HG03045 (cell line): ENCODE measurements at regions not wholly inside any gene's neighbourhood (a gene's known extent, or its start where the extent isn't known, plus 50 kb on each side); places are given as distances from the start of the nearest gene placed in this dataset.
"Not testable (repeated sequence)": the region's sequence is repeated elsewhere in the genome, so short reads cannot be mapped to it uniquely, and the experiment has no call there.

Experiments
- ATAC-seq: cut with Tn5 transposase; IDR thresholded peaks from one replicate; pipeline ENCODE4 v1.9.1; 2021; ENCODE audit warnings: mild to moderate bottlenecking, moderate library complexity; ENCODE audit not compliant: unreplicated experiment

- no peak for ATAC-seq
Observed at GRCh38 chr16:73965591-73965990, 331.0 kb upstream of the PSMD7 start.

GRCh38 chr16:73956587-73957494 lies 339.8 kb upstream of the PSMD7 start:
- no peak for ATAC-seq

- no peak for ATAC-seq
Observed at GRCh38 chr16:73955702-73956101, 340.9 kb upstream of the PSMD7 start.

- ATAC-seq: no peak
Observed at GRCh38 chr16:73955255-73955654, 341.4 kb upstream of the PSMD7 start.

GRCh38 chr16:73951481-73951880 lies 345.1 kb upstream of the PSMD7 start:
- ATAC-seq: no peak

- no peak for ATAC-seq
Observed at GRCh38 chr16:73949574-73950320, 346.9 kb upstream of the PSMD7 start.

GRCh38 chr16:73945631-73946030 lies 351.0 kb upstream of the PSMD7 start:
- ATAC-seq: no peak

- ATAC-seq: not testable (repeated sequence)
Observed at GRCh38 chr16:73943184-73943583, 353.4 kb upstream of the PSMD7 start.

GRCh38 chr16:73940786-73941185 lies 355.8 kb upstream of the PSMD7 start:
- not testable (repeated sequence) for ATAC-seq

GRCh38 chr16:73923951-73924350 lies 372.7 kb upstream of the PSMD7 start:
- ATAC-seq: no peak

GRCh38 chr16:73921295-73921694 lies 375.3 kb upstream of the PSMD7 start:
- ATAC-seq: no peak

- ATAC-seq: no peak
Observed at GRCh38 chr16:73916829-73917594, 379.6 kb upstream of the PSMD7 start.

GRCh38 chr16:73915935-73916334 lies 380.7 kb upstream of the PSMD7 start:
- ATAC-seq: no peak

- no peak for ATAC-seq
Observed at GRCh38 chr16:73915140-73915539, 381.5 kb upstream of the PSMD7 start.

GRCh38 chr16:73912850-73913249 lies 383.8 kb upstream of the PSMD7 start:
- ATAC-seq: no peak

GRCh38 chr16:73912281-73912680 lies 384.3 kb upstream of the PSMD7 start:
- ATAC-seq: no peak

GRCh38 chr16:73909529-73910035 lies 387.0 kb upstream of the PSMD7 start:
- ATAC-seq: no peak

GRCh38 chr16:73891129-73891542 lies 405.5 kb upstream of the PSMD7 start:
- ATAC-seq: no peak

GRCh38 chr16:73890186-73891128 lies 406.2 kb upstream of the PSMD7 start:
- no peak for ATAC-seq
